ENCODE measurements at regions not wholly inside any gene's neighbourhood (a gene's known extent, or its start where the extent isn't known, plus 50 kb on each side); places are given as distances from the start of the nearest gene placed in this dataset.

GRCh38 chr4:179328627-179329026 lies 1886.4 kb upstream of the AGA start:
- H4K20me1 ChIP-seq (ENCODE audit: insufficient read depth, low read length): no peaks in the 10 kb centered on the region
- H3K9me3 ChIP-seq (ENCODE audit: control insufficient read depth, insufficient read depth, low read length): no peaks in the 10 kb centered on the region
- no peak overlapping the region for H4K91ac ChIP-seq (ENCODE audit: insufficient read depth, low read depth, low read length)
- H3K36me3 ChIP-seq (ENCODE audit: control insufficient read depth, insufficient read depth, low read length): no peaks in the 10 kb centered on the region
- ATAC-seq (ENCODE audit: low read depth) (no peak), DNase-seq (no peak)
- H3K27ac ChIP-seq (ENCODE audit: insufficient read depth, low read length): no peak overlapping the region
- H3K18ac ChIP-seq (ENCODE audit: low read depth, low read length): no peak overlapping the region
- in situ Hi-C loops (cut with MboI; ENCODE audit: low sequenced_read_pairs) (no loop called here), dilution Hi-C loops (cut with HindIII; ENCODE audit: low sequenced_read_pairs, unreplicated experiment) (no loop called here), intact Hi-C loops (cut with micrococcal nuclease) (no loop called here)
- 60% methylated on average over 5 of the region's 8 CpGs; no CpG with 5 or more reads in 1 of the 2 experiments for WGBS, 2 experiments (ENCODE audit: extremely low coverage in 2 of 2, insufficient read length in 1 of 2)
- no peak overlapping the region for H2AK5ac ChIP-seq (ENCODE audit: low read depth, low read length)
- H2BK15ac ChIP-seq (ENCODE audit: low read depth, low read length): no peak overlapping the region
- TF ChIP-seq, protein P1, sequence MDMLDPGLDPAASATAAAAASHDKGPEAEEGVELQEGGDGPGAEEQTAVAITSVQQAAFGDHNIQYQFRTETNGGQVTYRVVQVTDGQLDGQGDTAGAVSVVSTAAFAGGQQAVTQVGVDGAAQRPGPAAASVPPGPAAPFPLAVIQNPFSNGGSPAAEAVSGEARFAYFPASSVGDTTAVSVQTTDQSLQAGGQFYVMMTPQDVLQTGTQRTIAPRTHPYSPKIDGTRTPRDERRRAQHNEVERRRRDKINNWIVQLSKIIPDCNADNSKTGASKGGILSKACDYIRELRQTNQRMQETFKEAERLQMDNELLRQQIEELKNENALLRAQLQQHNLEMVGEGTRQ (IDR thresholded peaks at IDR 0.05; ENCODE audit: low read depth, low read length): no peak
- TF ChIP-seq, protein P2, sequence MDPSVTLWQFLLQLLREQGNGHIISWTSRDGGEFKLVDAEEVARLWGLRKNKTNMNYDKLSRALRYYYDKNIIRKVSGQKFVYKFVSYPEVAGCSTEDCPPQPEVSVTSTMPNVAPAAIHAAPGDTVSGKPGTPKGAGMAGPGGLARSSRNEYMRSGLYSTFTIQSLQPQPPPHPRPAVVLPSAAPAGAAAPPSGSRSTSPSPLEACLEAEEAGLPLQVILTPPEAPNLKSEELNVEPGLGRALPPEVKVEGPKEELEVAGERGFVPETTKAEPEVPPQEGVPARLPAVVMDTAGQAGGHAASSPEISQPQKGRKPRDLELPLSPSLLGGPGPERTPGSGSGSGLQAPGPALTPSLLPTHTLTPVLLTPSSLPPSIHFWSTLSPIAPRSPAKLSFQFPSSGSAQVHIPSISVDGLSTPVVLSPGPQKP (IDR thresholded peaks at IDR 0.05; ENCODE audit: borderline replicate concordance, low read depth, low read length): no peak
- TF ChIP-seq NFE2L2 (IDR thresholded peaks at IDR 0.05; ENCODE audit: low read depth, low read length): no peak
- TF ChIP-seq MAZ (IDR thresholded peaks at IDR 0.05; ENCODE audit: borderline replicate concordance, low read depth, low read length): no peak
- TF ChIP-seq BHLHE40 (IDR thresholded peaks at IDR 0.05; ENCODE audit: low read depth, low read length): no peak
- TF ChIP-seq CHD1 (IDR thresholded peaks at IDR 0.05; ENCODE audit: low read depth, low read length): no peak
- TF ChIP-seq CTCF (conservative IDR thresholded peaks at IDR 0.05; ENCODE audit: low read depth, low read length): no peak
- no peak for TF ChIP-seq CEBPB (IDR thresholded peaks at IDR 0.05; ENCODE audit: low read depth, low read length)
- TF ChIP-seq MAFK (IDR thresholded peaks at IDR 0.05; ENCODE audit: low read depth, low read length): no peak
- TF ChIP-seq FOS (IDR thresholded peaks at IDR 0.05; ENCODE audit: low read depth, low read length): no peak
- TF ChIP-seq RFX5 (IDR thresholded peaks at IDR 0.05; ENCODE audit: low read depth, low read length): no peak
- no peak for TF ChIP-seq MXI1 (IDR thresholded peaks at IDR 0.05; ENCODE audit: borderline replicate concordance, low read depth, low read length)
- no peak for TF ChIP-seq SMC3 (IDR thresholded peaks at IDR 0.05; ENCODE audit: low read depth, low read length)
- TF ChIP-seq POLR2A (IDR thresholded peaks at IDR 0.05; ENCODE audit: low read depth, low read length): no peak
- no peak overlapping the region for H3K23ac ChIP-seq (ENCODE audit: low read depth, low read length)
- H3K56ac ChIP-seq (ENCODE audit: extremely low read depth, insufficient read depth, low read length): no peak overlapping the region
- H2AFZ ChIP-seq (replicated peaks; ENCODE audit: low read length, poor library complexity): no peak overlapping the region
- H2BK20ac ChIP-seq (ENCODE audit: low read depth, low read length): no peak overlapping the region
- H4K8ac ChIP-seq (ENCODE audit: low read depth in 2 of 2, low read length in 2 of 2): no peak overlapping the region
- no peaks in the 10 kb centered on the region; the same call in 1 of the 2 replicates for H3K9me1 ChIP-seq (ENCODE audit: insufficient read depth, low read length)
- ChIA-PET POLR2A (ENCODE audit: unreplicated experiment) (no interaction called here), CTCF (no interaction called here)
- no peak overlapping the region for H2BK5ac ChIP-seq (ENCODE audit: low read depth, low read length, poor library complexity, severe bottlenecking)
- no peak overlapping the region for H3K4me3 ChIP-seq (ENCODE audit: insufficient read depth, low read depth, low read length)
- no peak overlapping the region for H3K9ac ChIP-seq (ENCODE audit: low read depth, low read length)
- H3K4ac ChIP-seq (ENCODE audit: low read depth, low read length): no peak overlapping the region
- no TSS peak for BruUV-seq (replicated peaks)
- H4K5ac ChIP-seq (ENCODE audit: low read depth, low read length): no peak overlapping the region
- no peak overlapping the region for H3K14ac ChIP-seq (replicated peaks; ENCODE audit: low read depth, low read length)
- no peaks in the 10 kb centered on the region for H3K27me3 ChIP-seq (ENCODE audit: control insufficient read depth, insufficient read depth, low read length)
- no peaks in the 10 kb centered on the region for H3K79me1 ChIP-seq (ENCODE audit: low read depth in 1 of 2, low read length in 2 of 2)
- H3K4me2 ChIP-seq (ENCODE audit: low read depth, low read length): no peak overlapping the region
- H2AK9ac ChIP-seq (replicated peaks; ENCODE audit: low read depth, low read length, poor library complexity): no peak overlapping the region
- H2BK120ac ChIP-seq (ENCODE audit: low read depth, low read length): no peak overlapping the region
- no peaks in the 10 kb centered on the region for H3K4me1 ChIP-seq (ENCODE audit: control insufficient read depth, insufficient read depth, low read length)

All from IMR-90 (cell line).